ENCODE measurements at regions not wholly inside any gene's neighbourhood (a gene's known extent, or its start where the extent isn't known, plus 50 kb on each side); places are given as distances from the start of the nearest gene placed in this dataset.
A peak's percentile ranks its signal among the peaks of the same experiment; 100 is the strongest.

GRCh38 chr1:38208716-38209632 lies 162.4 kb upstream of the POU3F1 start:
- DNase-seq (ENCODE audit: extremely low read depth, insufficient read length), result no peak
- no peaks in the 10 kb centered on the region for H3K27me3 ChIP-seq (replicated peaks; ENCODE audit: control insufficient read depth, insufficient read depth, low read length)
- no peak overlapping the region for H3K4me3 ChIP-seq (replicated peaks; ENCODE audit: low read depth, low read length)
- no peaks in the 10 kb centered on the region for H3K36me3 ChIP-seq (ENCODE audit: control insufficient read depth, insufficient read depth, low read length)
- peak; percentile 35 for TF ChIP-seq CTCF (IDR thresholded peaks at IDR 0.05; ENCODE audit: insufficient read depth, low read length, poor library complexity, severe bottlenecking)

- no peaks in the 10 kb centered on the region for H3K27me3 ChIP-seq (replicated peaks; ENCODE audit: control insufficient read depth, insufficient read depth, low read length)
- no peak for DNase-seq (ENCODE audit: extremely low read depth, insufficient read length)
- no peak for TF ChIP-seq CTCF (IDR thresholded peaks at IDR 0.05; ENCODE audit: insufficient read depth, low read length, poor library complexity, severe bottlenecking)
- no peak overlapping the region for H3K4me3 ChIP-seq (replicated peaks; ENCODE audit: low read depth, low read length)
- H3K36me3 ChIP-seq (ENCODE audit: control insufficient read depth, insufficient read depth, low read length), result no peaks in the 10 kb centered on the region
Observed at GRCh38 chr1:38207906-38208305, 161.3 kb upstream of the POU3F1 start.

GRCh38 chr1:38207275-38207674 lies 160.7 kb upstream of the POU3F1 start:
- no peak overlapping the region for H3K4me3 ChIP-seq (replicated peaks; ENCODE audit: low read depth, low read length)
- no peaks in the 10 kb centered on the region for H3K36me3 ChIP-seq (ENCODE audit: control insufficient read depth, insufficient read depth, low read length)
- DNase-seq (ENCODE audit: extremely low read depth, insufficient read length), result no peak
- H3K27me3 ChIP-seq (replicated peaks; ENCODE audit: control insufficient read depth, insufficient read depth, low read length), result no peaks in the 10 kb centered on the region
- TF ChIP-seq CTCF (IDR thresholded peaks at IDR 0.05; ENCODE audit: insufficient read depth, low read length, poor library complexity, severe bottlenecking), result no peak

- no peak for DNase-seq (ENCODE audit: extremely low read depth, insufficient read length)
- no peak for TF ChIP-seq CTCF (IDR thresholded peaks at IDR 0.05; ENCODE audit: insufficient read depth, low read length, poor library complexity, severe bottlenecking)
- no peaks in the 10 kb centered on the region for H3K36me3 ChIP-seq (ENCODE audit: control insufficient read depth, insufficient read depth, low read length)
- H3K4me3 ChIP-seq (replicated peaks; ENCODE audit: low read depth, low read length), result no peak overlapping the region
- no peaks in the 10 kb centered on the region for H3K27me3 ChIP-seq (replicated peaks; ENCODE audit: control insufficient read depth, insufficient read depth, low read length)
Observed at GRCh38 chr1:38204698-38205097, 158.1 kb upstream of the POU3F1 start.

GRCh38 chr1:38203441-38203840 lies 156.8 kb upstream of the POU3F1 start:
- no peak for TF ChIP-seq CTCF (IDR thresholded peaks at IDR 0.05; ENCODE audit: insufficient read depth, low read length, poor library complexity, severe bottlenecking)
- no peaks in the 10 kb centered on the region for H3K27me3 ChIP-seq (replicated peaks; ENCODE audit: control insufficient read depth, insufficient read depth, low read length)
- no peaks in the 10 kb centered on the region for H3K36me3 ChIP-seq (ENCODE audit: control insufficient read depth, insufficient read depth, low read length)
- no peak for DNase-seq (ENCODE audit: extremely low read depth, insufficient read length)
- H3K4me3 ChIP-seq (replicated peaks; ENCODE audit: low read depth, low read length), result no peak overlapping the region

All from GM06990 (cell line).